ENCODE measurements at regions not wholly inside any gene's neighbourhood (a gene's known extent, or its start where the extent isn't known, plus 50 kb on each side); places are given as distances from the start of the nearest gene placed in this dataset.
A peak's percentile ranks its signal among the peaks of the same experiment; 100 is the strongest.
"Not testable (repeated sequence)": the region's sequence is repeated elsewhere in the genome, so short reads cannot be mapped to it uniquely, and the experiment has no call there.

DNA sequence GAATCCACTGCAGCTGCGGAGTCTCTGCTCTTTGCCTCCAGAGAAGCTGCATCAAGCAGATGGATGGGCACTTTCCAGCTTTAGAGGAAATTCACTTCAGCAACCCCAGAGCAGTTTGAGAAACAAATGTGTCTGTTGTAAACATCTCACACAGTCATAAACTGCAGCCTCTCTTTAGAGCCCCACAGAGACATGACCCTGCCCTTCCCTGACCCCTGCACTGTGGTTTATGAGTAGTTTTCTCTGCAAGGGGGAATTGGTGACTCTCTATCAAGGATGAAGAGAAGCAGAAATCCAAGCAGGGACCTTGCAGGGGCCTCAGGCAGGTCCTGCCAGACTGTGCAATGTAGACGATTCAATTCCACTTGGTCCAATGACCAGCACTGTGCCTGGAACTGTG lies 160.2 kb downstream of the SH2D4B start:
- DNase-seq = no peak

DNA sequence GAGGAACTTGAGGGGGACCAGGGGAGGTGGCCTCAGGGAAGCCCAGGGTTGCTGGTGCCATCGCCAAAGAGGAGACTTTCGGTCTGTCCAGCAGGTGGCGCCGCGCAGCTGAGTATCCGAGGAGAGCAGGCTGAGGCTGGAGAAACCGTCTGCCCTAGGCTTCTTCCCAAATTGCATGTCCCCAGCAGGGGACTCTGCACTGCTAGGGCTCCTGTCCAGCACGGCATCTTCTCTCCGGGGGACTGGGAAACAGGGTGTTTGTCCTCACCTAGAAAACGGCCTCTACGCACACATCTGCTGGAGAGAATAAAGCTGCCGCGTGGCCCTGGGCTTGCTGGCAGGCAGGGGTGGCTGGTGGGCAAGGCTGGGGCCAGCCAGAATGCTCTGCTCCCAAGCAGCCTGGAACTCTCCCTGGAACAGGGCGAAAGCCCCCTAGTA lies 161.9 kb downstream of the SH2D4B start:
- DNase-seq = peak; percentile 72

DNA sequence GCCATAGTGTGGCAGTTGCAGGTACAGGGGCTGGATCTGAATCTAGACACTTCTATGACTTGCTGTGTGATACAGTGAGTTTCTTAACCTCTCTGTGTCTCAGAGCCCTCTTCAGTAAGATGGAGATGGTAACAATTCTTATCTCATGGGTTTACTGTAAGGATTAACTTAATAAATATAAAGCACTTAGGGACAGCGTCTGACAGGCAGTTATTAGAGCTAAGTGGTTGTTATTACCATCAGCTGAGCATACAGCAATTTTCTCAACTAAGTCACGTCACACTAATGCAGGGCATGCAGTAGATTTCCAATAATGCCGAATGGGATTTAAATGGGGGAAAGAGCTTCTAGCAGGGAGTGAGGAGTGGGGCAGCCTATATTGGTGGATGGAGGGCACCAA lies 162.6 kb downstream of the SH2D4B start:
- no peak for DNase-seq

DNA sequence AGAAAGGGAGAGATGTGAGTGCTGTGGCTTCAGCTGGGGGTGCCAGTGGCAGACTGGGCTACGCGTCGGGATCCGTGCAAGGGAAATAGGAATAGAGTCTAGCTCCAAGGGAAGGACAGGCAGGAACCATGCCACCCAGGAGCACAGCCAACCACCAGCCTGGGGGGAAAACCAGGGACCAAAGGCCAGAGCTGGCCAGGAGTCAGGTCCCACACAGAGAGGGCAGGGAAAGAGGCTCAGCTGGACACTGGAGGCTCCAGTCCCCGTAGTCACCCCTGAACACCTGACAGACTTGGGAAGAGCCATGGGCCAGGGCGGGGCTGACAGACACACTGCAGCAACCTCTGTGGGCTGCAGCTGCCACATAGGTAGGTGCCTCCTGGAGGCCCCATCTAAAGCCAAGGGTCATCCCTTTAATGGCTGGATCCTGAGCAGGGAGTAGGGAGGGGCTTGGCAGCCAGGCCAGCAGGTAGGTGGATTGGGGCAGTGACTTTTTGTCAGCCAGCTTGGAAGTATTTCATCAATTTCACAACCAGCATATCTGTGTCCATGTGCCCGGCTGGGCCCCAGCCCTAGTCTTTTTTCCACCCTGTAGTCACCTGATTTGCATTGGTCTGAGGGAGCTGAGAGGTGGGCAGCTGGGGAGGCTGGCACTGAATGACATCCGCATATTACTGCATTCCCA lies 163.2 kb downstream of the SH2D4B start:
- DNase-seq = no peak

DNA sequence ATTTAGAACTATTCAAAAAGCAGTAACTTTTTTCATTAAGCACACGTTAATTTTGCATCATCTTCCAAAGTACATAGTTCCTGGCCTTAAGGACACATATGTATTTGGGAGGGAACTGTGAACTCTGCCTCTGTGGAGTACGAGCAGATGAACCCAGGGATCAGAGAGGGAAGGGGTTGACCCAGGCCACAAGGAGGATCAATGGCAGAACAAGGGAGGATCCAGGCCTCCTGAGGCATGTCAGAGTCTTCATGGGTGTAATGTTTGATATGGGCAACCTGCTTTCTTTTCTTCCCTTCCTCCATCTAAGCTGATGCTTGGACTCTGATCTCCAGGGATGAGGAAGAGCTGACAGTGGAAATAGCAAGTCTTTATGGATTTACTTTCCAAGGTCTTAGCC lies 164.0 kb downstream of the SH2D4B start:
- DNase-seq = no peak

DNA sequence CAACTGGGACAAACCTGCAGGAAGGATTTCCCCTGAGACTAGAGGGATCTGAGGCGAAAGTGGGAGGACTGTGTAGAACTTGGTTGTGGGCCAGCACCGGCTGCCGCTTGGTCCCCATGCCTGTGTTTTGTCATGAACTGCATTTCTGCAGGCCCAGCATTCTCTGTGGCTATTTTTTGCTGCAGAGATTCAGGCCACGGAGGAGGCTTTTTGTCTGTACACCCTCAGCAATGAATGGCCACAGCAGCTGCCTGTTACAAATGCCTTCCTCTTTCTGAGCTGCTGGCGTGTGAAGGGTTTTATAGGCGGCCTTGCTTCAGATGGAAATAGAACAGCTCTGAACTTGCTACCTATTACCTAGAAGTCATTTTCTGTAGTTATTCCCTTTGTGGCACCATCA lies 164.4 kb downstream of the SH2D4B start:
- no peak for DNase-seq

DNA sequence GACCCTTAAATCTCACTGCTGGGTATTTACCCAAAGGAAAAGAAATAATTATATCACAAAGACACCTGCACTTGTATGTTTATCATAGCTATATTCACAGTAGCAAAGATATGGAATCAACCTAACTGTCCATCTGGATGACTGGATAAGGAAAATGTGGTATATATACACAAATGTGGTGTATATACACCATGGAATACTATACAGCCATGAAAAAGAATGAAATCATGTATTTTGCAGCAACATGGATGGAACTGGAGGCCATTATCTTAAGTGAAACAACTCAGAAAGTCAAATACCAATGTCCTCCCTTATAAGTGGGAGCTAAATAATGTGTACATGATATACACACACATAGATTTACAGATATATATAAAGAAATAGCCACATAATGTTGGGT lies 168.2 kb downstream of the SH2D4B start:
- no peak for DNase-seq

DNA sequence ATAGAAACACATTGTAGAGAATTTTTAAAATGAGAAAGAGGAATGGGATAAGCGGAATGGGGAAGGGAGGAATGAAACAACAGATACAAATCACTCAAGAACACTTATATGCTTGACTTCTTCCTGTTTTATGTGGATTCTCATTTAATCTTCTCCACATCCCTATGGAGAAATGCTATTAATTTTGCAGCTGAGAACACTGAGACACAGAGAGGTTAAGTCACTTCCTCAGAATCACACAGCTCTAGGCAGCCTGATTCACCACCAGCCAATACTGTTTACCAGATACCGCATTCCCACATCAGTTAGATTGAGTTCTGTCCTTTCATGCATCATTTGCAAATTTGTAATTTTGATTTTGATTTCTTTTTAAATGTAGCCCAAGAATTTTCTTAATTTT lies 170.5 kb downstream of the SH2D4B start:
- DNase-seq = no peak

DNA sequence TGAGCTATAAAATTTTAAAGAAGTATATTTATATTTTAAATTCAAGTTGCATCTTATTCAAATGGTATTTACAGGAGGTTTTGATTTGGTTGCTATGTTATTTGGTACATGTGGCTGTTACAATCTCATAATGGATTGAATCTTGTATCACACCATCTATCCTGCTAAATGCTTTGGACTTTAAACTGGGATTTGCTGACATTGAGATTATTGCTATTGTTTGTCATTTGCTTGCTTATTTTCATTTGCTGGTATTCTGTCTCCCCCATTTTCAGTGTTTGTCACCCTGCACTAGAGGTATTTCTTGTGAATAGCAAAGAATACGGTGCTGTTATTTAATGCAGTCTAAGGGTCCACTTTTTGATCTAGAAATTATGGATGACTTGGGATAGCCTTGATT lies 171.1 kb downstream of the SH2D4B start:
- DNase-seq = no peak

DNA sequence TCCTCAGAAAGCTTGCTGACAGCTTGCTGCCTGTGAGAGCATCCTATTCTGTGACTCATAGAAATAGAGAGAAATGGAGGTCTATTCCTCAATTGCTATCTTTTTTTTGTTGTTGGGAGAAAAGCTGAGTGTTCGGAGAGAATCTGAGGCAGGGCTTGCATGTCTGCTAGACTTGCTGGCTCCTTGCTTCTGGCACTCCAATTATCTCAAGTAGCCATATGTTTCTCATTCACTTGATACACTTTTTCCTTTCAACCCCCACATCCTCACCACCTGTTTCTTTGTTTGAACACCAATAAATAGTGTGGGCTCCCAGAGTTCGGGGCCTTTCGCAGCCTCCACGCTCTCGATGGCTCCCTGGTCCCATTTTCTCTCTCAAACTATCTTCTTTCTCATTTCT lies 172.2 kb downstream of the SH2D4B start:
- DNase-seq = no peak

DNA sequence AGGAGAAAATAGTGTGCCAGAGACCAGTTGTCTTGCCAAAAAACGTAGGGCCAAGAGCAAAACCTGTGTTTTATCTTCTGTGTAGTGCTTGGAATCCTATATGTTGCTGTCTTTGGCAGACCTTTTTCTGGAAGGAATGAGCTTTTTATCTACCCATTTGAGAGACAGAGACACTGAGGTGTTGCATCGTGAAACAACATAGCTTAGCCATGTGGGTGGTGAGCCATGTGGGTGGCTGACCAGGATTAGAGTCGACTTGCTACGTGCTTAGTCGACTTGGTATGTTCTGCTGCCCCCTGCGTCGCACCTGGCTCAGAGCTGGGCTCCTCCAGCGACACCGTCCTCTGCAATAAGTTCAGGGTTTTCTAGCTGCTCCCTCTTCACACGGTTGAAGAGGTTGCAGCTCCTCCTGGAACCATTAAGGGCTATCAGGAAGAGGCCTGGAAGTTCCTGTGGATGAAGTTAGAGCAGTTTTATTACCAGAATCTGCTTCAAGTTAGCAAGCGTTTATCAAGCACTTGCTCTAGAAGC lies 175.8 kb downstream of the SH2D4B start:
- DNase-seq = no peak

DNA sequence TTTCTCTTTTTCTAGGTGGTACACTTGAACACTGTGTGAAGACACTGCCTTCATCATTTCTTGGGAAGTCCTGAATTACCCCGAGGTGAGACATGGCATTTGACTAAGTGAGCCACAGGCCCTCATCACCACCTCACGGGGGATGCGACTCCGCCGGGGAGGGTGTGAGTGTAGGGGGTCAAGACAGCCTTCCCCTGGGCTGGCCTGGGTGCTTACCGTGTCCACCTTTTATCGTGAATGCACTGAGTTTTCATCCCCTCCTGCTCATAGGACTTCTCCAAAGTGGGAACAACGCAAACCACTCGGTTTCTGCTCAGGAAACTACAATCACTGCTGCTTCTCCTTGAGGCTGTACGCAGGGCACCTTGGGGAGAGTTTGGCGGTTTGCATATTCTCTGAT lies 176.9 kb downstream of the SH2D4B start:
- DNase-seq = no peak

DNA sequence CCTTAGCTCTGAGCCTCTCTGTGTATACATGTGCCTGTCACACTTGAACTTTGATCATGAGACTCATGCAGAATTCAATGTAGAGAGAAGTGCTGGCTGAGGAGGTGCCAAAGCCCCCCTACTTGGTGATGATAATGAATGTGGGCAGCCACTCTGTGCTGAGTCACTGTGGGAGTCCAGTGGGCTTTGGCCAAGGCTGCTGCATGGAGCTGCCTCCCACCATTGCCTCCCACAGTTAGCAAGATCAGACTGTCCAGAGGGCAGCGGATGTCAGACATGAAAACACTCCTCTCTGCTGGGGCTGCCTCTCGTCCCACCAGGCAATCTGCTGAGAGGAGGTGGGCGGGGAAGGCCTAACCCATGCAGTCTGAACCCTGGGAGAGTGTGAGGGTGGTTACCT lies 180.3 kb downstream of the SH2D4B start:
- no peak for DNase-seq

DNA sequence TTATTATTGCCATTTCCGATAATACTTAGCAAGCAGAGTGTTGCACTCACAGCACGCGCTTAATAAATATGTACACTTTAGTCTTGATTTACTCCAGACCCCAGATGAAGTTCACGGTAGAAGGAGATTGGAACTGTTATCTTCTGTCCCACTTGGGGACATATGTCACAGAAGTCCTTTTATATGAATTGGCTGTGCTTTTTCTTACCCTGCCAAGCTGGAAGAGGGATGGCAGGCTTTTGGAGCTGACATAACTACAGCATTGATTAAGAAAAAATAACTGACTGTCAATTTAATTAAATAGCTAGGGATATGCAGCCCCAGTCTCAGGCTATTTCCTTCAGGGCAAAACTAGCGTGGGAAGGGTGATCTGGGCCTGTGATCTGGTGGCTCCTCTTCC lies 182.2 kb downstream of the SH2D4B start:
- DNase-seq = no peak

DNA sequence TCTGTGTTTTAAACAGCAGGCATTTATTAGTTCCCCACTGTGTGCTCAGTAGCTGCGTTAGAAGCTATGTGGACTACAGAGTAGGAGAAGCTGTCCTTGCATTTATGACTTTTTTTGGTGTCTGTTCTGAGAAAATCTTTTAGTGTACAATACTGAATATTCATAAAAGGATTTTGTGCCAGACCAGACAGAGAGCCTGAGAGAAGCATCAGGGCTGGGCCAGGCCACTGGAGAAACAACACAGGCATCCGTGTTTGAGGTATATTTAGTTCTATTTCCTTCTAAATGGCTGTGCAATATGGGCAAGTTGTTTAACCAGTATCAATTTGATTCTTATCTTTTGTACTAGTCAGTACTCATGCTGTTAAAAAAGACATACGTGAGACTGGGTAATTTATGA lies 182.8 kb downstream of the SH2D4B start:
- DNase-seq = no peak

DNA sequence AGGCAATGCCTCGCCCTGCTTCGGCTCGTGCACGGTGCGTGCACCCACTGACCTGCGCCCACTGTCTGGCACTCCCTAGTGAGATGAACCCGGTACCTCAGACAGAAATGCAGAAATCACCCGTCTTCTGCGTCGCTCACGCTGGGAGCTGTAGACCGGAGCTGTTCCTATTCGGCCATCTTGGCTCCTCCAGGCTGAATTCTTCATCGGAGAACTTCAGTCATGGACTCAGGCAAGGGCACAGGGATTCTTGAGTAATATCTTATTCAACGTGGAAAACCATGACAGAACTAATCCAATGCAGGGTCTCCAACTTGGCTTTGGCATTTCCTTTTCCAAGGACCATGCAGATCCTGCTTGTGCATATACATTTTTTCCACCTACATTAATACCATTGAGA lies 190.7 kb downstream of the SH2D4B start:
- DNase-seq = not testable (repeated sequence)

DNA sequence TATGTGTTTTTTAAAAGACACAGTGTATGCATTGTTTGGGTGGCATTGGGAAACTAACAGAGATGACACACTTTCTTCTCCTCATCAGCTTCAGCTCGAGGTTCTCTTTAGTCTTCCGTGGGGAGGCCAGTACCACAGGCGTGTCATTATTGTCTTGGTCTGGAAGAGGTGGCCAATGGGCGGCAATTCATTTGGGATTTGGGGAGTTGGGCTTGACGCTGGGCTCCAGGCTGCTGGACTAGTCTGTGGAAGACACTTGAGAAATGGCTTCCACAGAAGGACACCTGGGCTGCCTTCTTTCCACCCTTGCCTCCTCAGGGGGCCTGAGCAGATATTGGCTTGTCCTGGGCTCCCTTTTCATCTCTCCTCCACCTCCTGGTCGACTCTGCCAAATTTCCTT lies 192.2 kb downstream of the SH2D4B start:
- no peak for DNase-seq

DNA sequence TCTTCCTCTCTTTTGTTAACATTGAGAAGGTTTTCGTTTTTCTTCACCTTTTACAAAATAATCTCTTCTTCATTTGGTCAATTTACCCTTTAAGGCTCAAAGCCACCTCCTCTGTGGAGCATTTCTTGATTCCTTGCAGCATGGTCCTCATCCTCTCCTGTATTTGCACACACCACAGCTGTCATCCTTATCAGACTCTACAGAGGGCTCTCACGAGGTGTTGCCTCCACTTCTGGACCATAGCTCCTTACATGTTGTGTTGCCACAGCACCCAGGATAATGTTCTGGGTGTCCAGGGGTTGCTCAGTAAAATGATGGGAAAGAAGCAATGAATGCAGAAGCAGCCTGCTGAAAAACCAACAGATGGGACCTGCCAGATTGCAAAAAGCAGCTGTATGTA lies 192.8 kb downstream of the SH2D4B start:
- no peak for DNase-seq

DNA sequence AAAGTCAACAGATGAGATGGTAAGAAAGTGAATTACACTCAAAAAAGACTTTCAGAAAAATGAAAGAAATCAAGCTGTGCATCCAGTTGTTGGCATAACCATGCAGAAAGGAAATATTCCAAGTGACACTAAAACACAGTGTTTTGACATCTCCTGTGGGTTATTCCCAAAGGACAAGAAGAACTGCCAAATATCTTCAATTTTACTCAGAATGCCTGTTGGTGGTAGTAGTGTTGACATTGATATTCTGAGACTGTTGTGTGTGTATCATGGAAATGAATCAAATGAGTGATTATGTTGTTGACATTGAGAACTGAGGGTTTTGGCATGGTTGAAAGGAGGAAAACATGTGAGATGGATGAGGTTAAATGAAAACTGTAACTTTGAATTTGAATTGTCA lies 196.9 kb downstream of the SH2D4B start:
- no peak for DNase-seq

DNA sequence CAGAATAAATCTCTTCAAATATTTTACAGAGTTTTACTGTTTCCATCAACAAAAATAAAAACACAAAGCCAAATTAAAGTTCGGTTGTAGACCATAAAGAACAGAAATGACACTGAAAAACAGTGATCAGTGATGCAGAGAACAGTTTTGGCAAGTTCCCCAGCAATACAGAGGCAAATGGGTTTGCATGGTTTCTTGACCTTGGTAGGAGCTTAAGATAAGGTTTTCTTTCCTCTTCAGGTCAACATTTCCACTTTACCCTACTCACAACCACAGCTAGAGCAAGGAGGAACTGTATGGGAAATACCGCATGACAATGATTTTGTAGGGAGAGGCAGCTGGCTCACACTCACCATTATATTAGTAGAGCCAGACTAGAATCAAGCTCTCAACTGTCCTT lies 199.5 kb downstream of the SH2D4B start:
- DNase-seq = no peak

DNA sequence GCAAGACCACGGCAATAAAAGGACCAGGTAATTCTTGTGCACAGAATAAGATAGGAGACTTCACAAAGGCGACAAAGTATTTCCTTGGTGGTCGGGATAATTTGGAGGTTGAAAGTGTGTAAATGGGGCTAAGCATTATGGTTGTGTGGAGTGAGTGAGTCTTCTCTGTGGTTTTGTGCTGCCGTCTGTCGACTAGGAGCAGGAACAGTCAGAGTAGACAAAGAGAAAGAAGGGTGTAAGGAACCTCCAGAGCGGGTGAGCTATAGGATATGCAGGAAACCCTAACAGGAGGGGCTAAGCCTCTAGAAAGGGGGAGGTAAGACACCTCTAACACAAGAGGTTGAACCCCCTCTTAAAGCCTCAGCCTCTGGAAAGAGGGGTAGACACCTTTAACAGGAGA lies 201.6 kb downstream of the SH2D4B start:
- no peak for DNase-seq

DNA sequence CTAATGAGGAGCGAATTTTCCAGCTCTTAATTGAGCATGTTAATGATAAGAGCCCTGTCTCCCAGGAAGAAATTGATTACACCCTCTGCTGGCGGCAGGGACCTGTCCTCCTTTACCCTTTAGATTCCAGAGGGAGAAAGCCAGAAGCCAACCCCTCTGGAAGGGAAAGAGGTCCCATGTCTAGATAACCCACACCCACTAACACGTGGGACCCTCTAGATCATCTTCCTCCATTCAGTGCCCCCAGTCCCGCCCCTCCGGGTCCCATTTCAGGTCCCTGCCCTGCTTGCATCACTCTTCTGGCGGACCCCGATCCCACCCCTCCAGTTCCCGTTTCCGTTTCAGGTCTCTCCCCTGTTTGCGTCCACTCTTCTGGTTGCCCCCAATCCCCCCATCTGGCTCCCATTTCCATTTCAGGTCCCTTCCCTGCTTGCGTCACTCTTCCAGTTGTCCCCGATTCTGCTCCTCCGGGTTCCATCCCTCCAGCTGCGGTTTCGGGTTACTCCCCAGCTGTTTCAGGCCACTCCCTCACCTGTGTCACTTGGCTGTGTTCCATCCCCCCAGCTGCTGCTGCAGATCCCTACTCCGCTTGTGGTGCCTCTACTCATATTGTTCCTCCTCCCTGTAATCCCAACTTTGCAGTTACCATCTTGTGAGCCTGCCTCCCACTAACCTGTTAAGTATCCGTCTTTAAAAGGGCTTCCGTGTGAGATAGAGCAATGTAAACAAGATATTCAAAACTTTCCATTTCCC lies 202.4 kb downstream of the SH2D4B start:
- DNase-seq = no peak

DNA sequence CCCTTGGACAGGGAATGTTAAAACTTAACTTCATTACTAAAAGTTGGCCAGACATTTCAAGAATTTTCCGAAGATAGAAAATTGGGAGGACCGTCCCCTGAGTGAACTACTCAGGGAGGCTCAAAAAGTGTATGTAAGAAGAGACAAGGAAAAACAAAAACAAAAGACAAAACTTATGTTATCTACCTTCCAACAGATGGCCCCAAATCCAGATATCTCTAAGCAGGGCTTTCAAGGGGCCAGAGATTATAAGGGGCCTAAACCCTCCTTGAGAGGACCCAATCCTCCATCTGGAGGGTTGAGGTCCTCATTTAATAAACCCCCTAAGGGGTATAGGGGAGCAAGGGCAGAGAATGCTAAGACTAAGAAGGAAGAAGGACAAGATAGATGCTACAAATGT lies 203.6 kb downstream of the SH2D4B start:
- DNase-seq = no peak

DNA sequence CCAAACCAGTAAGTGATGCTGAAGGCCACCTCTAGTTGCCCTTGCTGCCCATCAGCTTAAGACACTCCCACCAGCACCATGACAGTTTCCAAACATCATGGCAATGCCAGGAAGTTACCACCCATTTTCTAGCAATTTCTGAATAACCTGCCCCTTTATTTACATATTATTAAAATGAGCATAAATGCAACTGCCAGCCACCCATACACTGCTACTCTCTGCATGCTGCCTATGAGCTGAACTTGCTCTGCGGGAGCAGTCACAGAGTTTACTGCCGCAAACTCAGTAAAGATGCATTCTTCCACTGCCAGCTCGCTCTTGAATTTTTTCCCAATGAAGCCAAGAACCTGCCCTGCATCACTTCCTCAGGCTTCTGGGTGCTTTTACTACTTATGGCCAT lies 212.6 kb downstream of the SH2D4B start:
- no peak for DNase-seq

Data from hindlimb muscle (tissue), 1 donor.